SK-N-MC (cell line): ENCODE measurements at regions not wholly inside any gene's neighbourhood (a gene's known extent, or its start where the extent isn't known, plus 50 kb on each side); places are given as distances from the start of the nearest gene placed in this dataset.

Experiments used
- EZH2 ChIP-seq: fragments of 200-600 bp; sonication (generic); IDR thresholded peaks from one replicate; pipeline ENCODE4 v1.6.1; 2017; ENCODE audit warnings: antibody characterized with exemption
- POLR2AphosphoS5 ChIP-seq: IDR thresholded peaks from 2 replicates; pipeline ENCODE4 v1.6.1; 2012; ENCODE audit warnings: mild to moderate bottlenecking, low read depth, low read length, borderline replicate concordance

DNA sequence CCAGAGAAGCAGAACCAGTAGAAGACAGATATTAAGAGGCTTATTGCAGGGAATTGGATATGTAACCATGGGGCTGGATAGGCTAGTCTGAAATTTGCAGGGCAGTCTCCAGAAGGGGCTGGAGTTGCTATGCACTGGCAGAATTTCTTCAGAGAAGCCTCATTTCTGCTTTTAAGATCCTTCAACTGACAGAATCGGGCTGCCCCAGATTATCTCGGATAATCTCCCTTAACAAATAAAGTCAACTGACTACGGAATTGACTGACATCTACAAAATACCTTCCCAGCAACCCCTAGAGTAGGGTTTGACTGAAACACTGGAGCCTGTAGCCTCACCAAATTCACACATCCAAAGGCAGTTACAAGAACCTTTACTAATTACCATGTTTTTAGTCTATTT is 136.4 kb downstream of the SOCS6 start:
- TF ChIP-seq EZH2 (no peak), POLR2AphosphoS5 (no peak)
